Astrocyte of the hippocampus (primary cell): ENCODE measurements at regions not wholly inside any gene's neighbourhood (a gene's known extent, or its start where the extent isn't known, plus 50 kb on each side); places are given as distances from the start of the nearest gene placed in this dataset.

ENCODE experiments used
- DNase-seq: peaks from one replicate; pipeline ENCODE4 v3.0.0; 2011; ENCODE audit warnings: low read depth, low spot score

DNA sequence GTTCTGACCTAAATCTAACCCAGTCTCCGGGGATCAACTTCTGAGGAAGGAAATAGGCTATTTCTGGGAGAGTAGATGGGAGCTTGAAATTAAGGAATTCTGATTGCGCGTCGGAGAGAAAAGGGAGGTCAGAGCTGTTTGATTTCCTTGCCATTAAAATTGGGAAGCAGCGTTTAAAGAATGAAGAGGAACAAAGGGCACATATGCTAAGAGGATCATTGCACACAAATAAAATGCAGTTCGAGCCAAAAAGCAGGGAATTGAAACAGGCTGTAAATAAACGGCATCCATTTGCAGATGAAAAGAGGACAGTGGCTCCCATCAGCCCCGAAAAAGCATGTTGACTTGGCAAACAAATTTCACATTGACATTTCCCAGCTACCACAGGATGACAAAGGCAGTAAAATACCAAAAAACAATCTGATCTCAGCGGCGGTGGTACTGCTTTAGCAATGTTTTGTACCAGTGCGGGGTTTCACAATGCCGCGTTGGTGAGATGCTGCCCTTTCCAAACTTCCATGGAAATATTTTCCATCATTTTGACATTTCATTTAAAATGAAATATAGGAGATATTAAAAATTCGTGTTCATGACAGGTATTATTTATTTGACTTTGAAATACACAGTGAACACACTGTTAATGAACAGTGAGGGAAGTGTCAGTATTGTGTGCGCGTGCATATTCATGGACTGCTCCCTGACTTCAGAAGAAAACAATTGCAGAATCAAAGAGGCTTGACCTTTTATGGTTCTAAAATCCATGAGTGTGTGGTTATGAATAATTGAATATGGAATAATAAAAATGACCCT, 108.8 kb downstream of the SQOR start:
- no peak for DNase-seq

- DNase-seq: no peak
Measured at GRCh38 chr15:45744236-45744589, 109.4 kb downstream of the SQOR start.

DNA sequence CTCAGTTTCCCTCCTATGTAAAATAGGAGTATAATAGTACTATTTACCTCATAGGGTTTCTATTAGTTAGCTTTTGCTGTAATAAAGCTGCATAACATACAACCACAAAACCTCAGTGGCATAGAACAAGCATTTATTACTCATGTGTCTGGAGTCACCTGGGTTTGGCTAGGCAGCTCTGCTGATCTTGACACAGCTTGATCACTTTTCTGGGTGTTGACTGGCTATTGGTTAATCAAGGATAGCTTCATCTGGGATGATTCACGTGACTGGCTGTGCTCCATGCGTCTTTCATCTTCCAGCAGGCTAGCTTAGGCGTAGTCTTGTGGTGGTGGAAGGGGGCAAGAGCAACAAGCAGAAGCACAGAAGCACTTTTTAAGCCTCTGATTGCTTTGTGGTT, 112.6 kb downstream of the SQOR start:
- DNase-seq: no peak

GRCh38 chr15:45751629-45752028, 116.8 kb downstream of the SQOR start:
- DNase-seq: no peak

GRCh38 chr15:45759936-45760335, 125.1 kb downstream of the SQOR start:
- DNase-seq: no peak

DNA sequence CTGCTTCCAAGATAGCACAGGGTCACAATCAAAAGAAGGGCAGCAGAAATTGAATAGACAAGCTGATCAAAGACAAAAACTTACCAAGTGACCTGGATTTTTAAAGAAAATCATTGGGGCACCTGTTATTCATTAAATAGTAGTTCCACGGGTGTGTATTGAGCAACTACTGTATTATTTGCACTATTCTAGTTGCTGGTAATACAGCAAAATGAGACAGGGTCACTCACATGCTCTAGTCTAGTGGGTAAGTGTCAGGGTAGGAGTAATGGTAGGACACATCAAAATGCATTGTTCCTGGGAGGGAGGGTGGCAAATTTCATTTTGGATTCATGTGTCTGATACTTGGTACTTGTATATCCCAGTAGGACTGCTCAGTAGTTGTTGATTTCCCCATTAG, 127.9 kb downstream of the SQOR start:
- DNase-seq: no peak

- DNase-seq: no peak
Measured at GRCh38 chr15:45763170-45763869, 128.5 kb downstream of the SQOR start.

GRCh38 chr15:45773149-45773548, 138.3 kb downstream of the SQOR start:
- no peak for DNase-seq

DNA sequence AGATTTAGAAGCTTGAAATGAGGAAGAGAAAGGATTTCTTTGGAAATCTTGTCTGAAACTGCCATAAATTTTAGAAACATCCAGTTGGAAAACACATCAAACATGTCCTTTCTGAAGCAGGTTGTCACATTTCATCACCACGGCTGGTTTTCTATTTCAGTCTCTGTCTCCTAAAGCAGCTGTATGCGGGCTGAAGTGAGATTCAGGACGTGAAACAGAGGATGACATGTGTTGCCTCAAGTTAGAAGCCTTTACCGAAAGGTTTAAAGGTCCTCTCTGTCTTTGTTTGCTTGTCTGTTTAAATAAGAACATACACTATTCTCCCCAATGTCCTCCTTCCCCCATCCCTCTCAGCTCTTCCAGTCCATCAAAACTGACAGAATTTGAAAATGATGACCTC, 141.9 kb downstream of the SQOR start:
- DNase-seq: no peak

GRCh38 chr15:45777781-45778180, 143.0 kb downstream of the SQOR start:
- no peak for DNase-seq

GRCh38 chr15:45780352-45780751, 145.5 kb downstream of the SQOR start:
- no peak for DNase-seq

- DNase-seq: no peak
Measured at GRCh38 chr15:45784656-45785055, 149.8 kb downstream of the SQOR start.

DNA sequence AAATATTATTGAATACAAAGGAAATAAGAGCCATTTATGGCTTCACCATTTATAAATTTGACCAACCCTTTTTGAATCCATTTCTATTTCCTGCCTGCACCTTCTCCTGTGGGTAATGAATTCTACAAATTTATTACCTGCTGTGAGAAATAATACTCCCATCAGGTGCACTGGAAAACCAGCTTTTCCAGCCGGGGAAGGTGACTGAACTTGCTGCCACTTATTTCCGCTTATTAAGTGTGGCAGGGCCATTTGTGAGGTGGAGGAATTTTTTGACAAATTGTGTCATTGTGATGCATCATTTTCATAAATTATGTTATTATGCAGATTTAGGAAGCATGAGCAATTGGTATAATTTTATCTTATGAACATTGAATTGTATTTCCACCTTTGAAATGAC, 151.1 kb downstream of the SQOR start:
- no peak for DNase-seq

- peak; percentile 5 for DNase-seq
Measured at GRCh38 chr15:45790325-45790943, 155.6 kb downstream of the SQOR start.

DNA sequence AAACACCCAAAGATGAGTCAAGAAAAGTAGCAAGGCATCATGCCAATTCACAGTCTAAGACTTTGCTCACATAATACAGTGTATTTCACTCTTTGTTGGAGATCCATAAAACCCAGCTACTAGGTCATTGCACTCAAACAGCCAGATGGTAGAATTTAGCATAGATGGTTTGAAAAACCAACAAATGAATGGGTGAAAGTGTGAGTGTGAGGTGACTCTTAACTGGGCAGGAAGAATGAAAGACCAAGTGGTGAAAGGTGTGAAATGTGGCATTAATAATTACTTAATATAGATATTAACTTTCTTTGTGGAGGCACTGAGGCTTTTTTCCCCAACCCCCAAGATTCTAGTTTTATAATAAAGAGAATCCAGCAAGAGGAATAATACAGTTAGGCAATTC, 159.5 kb downstream of the SQOR start:
- no peak for DNase-seq

GRCh38 chr15:45794712-45795439, 160.0 kb downstream of the SQOR start:
- no peak for DNase-seq

GRCh38 chr15:45795440-45796069, 160.7 kb downstream of the SQOR start:
- peak; percentile 67 for DNase-seq

DNA sequence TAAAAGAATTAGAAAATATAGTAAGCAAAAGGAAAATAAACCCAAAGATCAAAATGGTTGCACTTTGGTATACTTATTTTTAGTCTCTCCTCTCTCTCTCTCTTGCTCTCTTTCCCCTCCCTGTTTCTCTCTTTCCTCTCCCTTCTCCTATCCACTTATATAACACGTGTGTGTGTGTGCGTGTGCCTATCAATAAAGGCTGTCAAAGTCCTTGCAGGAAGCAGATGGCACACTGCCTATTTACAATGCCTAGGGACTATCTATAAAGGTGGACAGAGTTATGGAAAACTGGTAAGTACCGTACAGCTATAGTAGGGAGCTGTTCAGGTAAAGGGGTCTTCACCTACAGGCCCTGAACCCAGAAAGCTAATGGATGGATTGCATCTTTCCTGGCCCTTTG, 161.6 kb downstream of the SQOR start:
- DNase-seq: no peak

- no peak for DNase-seq
Measured at GRCh38 chr15:45799508-45799907, 164.7 kb downstream of the SQOR start.

DNA sequence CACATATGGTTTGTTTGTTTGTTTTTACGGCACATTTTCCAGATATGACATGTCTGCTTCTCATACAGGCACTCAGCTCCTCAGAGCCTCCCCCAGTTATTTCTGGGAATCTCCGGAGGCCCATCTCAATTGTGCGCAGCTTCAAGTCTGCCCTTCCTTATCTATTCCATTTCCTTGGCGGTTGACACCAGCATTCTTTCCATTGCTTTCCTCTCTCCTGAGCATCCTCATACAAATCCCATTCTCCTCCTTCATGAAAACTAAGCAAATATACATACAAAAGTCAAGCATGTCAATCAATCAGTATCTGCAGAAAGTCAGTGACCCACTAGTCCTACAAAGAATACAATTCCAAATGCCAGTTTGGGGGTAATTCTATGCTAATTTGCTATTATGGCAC, 166.7 kb downstream of the SQOR start:
- no peak for DNase-seq

- DNase-seq: no peak
Measured at GRCh38 chr15:45802140-45802539, 167.3 kb downstream of the SQOR start.

DNA sequence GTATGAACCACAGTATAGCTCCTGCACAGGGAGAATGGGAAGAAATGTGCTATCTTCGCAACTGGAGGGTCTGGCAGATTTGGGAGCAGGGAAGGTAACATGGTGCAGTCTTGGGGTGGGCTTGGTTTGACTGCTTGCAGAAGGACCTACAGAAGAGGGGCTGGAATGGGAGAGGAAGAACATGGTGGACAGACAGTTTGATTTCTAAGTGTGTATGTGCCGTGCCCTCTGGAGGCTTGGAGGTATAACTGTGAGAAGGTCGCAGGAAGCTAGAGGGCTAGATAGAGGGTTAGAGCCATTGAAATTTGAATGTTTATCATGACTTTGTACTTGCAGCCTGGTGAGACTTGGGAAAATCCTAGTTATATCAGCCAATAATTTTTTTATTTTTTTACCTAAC, 169.2 kb downstream of the SQOR start:
- DNase-seq: no peak
